ENCODE measurements at regions not wholly inside any gene's neighbourhood (a gene's known extent, or its start where the extent isn't known, plus 50 kb on each side); places are given as distances from the start of the nearest gene placed in this dataset.
"Not testable (repeated sequence)": the region's sequence is repeated elsewhere in the genome, so short reads cannot be mapped to it uniquely, and the experiment has no call there.

DNA sequence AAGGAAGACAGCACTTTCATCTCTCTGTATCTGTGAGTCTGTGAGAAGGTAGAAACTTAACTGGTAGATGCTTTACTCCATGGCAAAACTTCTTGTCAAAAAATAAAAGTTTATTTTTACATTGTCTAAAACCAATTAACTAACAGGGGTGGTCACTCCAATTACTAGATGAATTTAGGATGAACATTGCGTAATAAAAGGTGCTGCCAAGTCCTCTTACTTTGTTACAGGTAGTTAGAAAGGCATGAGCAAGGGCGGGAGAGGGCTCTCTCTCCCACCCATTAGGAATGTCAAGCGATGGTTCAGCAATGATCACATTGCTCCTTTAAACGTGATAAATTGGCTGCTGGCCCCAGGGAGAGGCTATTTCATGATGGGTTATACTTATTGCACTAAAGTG is 512.3 kb downstream of the SLITRK5 start:
- DNase-seq (ENCODE audit: low read depth in 4 of 4, low spot score in 2 of 4), result no peak

DNA sequence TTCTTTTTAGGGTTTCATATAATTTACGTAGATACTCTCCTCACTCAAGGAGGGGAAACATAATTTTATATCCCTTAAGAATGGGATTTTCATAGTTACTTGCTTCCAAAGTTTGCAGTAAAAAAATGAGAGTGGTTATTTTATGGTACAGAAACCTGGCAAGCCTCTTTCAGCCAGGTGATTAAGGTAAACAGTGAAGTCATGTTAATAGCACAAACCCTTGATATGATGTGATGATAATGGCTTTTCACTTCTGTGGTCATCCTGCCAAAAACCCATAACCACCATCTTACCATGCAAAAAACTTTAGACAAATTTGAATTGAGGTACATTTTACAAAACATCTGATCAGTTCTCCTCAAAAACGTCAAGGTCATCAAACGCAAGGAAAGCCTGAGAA is 517.8 kb downstream of the SLITRK5 start:
- DNase-seq (ENCODE audit: low read depth in 4 of 4, low spot score in 2 of 4), result no peak

- DNase-seq (ENCODE audit: low read depth in 4 of 4, low spot score in 2 of 4), result no peak
Observed at GRCh38 chr13:88189728-88190127, 518.6 kb downstream of the SLITRK5 start.

DNA sequence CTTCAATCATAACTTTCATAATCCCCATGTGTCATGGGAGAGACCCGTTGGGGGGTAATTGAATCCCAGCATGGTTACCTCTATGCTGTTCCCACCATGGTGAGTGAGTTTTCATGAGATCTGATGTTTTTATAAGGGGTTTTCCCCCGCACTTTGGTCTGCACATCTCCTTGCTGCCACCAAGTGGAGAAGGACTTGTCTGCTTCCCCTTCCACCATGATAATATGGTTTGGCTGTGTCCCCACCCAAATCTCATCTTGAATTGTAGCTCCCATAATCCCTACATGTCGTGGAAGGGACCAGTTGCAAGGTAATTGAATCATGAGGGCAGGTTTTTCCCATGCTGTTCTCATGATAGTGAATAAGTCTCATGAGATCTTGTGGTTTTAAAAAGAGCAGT is 524.9 kb downstream of the SLITRK5 start:
- DNase-seq (ENCODE audit: low read depth in 4 of 4, low spot score in 2 of 4), result no peak

GRCh38 chr13:88217372-88217771 is 546.2 kb downstream of the SLITRK5 start:
- DNase-seq (ENCODE audit: low read depth in 4 of 4, low spot score in 2 of 4), result no peak

GRCh38 chr13:88217883-88218282 is 546.7 kb downstream of the SLITRK5 start:
- no peak for DNase-seq (ENCODE audit: low read depth in 4 of 4, low spot score in 2 of 4)

DNA sequence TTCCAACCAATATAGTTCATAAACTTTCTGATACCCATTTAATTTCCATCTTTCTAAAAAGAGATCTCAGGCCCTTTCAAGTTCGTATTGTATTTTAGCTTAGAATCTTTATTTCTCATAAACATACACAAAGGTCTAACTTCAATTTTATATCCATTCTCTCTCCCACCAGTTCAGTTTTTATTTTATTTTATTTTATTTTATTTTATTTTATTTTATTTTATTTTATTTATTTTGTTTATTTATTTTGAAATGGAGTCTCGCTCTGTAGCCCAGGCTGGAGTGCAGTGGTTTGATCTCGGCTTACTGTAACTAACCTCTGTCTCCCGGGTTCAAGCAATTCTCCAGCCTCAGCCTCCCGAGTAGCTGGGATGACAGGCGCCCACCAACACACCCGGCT is 552.8 kb downstream of the SLITRK5 start:
- DNase-seq (ENCODE audit: low read depth in 4 of 4, low spot score in 2 of 4), result no peak

GRCh38 chr13:88235441-88235840 is 564.3 kb downstream of the SLITRK5 start:
- DNase-seq (ENCODE audit: low read depth in 4 of 4, low spot score in 2 of 4), result no peak

DNA sequence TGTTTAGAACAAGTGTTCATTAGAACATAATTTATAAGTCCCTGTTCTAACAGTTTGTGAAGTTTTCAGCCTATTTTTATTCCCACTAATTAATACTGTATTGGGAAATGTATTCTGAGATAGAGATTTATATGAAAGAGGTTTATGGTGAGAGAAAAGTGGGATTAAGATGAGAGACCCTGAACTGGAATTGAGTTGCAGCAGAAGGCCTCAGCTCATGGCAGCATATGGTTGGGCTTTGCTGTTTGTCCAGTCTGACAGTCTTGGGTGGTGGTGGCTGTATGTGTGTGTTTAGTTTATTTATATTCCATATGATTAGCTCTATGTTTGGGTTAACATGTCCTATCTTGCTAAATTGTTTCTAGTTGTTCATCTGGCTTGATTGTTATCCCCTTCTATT is 575.1 kb downstream of the SLITRK5 start:
- no peak for DNase-seq (ENCODE audit: low read depth in 4 of 4, low spot score in 2 of 4)

- no peak for DNase-seq (ENCODE audit: low read depth in 4 of 4, low spot score in 2 of 4)
Observed at GRCh38 chr13:88248393-88248792, 577.2 kb downstream of the SLITRK5 start.

DNA sequence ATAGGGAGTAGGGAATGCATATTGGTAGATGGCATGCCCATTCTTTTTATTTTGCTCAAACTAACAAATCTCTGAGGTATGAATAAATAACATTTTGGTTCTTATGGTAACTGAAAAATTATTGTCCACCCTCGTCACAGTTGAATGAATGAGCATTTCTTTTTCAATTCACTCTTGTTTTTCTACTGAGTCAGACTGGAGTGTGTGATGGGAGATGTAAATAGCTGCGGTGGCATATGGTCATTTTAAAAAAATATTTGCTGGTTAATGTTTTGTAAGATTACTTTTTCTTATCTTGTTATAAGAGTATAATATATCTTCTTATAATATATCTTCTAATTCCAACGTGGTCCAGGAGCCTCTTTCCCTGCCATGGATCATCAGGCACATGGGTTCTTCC is 586.5 kb downstream of the SLITRK5 start:
- no peak for DNase-seq (ENCODE audit: low read depth in 4 of 4, low spot score in 2 of 4)

GRCh38 chr13:88263808-88264207 is 592.6 kb downstream of the SLITRK5 start:
- no peak for DNase-seq (ENCODE audit: low read depth in 4 of 4, low spot score in 2 of 4)

DNA sequence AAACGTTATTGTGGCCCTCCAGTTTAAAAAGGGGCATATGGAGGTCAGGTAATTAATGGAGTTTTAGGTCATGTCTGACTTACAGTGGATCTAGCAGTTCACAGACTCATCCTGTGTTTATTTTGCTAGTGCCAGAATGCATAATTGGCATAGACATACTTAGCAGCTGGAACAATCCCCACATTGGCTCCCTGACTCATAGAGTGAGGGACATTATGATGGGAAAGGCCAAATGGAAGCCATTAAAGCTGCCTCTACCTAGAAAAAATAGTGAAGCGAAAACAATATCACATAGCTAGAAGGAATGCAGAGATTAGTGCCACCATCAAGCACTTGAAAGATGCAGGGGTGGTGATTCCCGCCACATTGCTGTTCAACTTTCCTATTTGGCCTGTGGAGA is 610.7 kb downstream of the SLITRK5 start:
- no peak for DNase-seq (ENCODE audit: low read depth in 4 of 4, low spot score in 2 of 4)

- no peak for DNase-seq (ENCODE audit: low read depth in 4 of 4, low spot score in 2 of 4)
Observed at GRCh38 chr13:88285329-88285728, 614.2 kb downstream of the SLITRK5 start.

DNA sequence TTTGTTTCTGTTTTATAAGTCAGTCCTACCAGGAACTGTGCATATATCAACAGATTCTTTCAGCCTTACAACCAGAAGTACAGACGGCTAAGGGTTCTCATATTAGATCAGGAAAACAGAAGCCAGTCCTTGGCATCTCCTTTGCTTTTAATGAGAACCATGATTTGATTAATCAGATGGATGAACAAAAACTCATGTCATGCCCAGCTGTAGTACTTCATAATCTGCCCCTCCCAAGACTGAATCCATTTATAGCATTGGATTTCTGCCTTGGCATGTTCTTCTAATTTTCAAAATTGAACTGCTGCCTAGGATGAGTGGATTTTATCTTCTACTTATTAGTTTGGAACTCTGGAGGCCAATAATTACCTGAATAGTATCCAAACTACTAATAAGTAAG is 617.2 kb downstream of the SLITRK5 start:
- DNase-seq (ENCODE audit: low read depth in 4 of 4, low spot score in 2 of 4), result no peak

DNA sequence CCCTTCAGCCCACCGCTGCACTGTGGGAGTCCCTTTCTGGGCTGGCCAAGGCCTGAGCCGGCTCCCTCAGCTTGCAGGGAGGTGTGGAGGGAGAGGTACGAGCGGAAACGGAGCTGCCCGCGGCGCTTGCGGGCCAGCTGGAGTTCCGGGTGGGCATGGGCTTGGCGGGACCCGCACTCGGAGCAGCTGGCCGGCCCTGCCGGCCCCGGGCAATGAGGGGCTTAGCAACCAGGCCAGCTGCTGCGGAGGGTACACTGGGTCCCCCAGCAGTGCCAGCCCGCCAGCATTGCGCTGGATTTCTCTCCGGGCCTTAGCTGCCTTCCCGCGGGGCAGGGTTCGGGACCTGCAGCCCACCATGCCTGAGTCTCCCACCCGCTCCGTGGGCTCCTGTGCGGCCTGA is 620.6 kb downstream of the SLITRK5 start:
- not testable (repeated sequence) for DNase-seq (ENCODE audit: low read depth in 4 of 4, low spot score in 2 of 4)

DNA sequence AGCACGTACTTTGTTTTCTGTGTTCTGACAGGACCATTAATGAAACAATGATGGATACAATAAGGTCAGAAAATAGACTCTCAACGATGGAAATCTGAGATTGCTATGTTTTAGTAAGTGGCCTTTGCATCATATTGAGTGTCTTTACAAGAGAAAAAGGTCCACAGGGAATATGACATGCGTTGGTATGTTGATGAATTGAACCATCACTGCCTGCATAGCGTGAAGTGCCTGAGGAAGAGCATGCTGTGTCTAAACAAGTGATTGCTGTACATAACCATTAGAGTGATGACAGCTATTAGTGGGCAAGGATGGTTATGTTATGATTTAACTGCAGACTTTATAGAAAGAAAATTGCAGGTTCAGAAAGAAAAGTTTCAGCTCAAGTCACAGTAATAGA is 623.2 kb downstream of the SLITRK5 start:
- no peak for DNase-seq (ENCODE audit: low read depth in 4 of 4, low spot score in 2 of 4)

GRCh38 chr13:88303157-88303556 is 632.0 kb downstream of the SLITRK5 start:
- no peak for DNase-seq (ENCODE audit: low read depth in 4 of 4, low spot score in 2 of 4)

DNA sequence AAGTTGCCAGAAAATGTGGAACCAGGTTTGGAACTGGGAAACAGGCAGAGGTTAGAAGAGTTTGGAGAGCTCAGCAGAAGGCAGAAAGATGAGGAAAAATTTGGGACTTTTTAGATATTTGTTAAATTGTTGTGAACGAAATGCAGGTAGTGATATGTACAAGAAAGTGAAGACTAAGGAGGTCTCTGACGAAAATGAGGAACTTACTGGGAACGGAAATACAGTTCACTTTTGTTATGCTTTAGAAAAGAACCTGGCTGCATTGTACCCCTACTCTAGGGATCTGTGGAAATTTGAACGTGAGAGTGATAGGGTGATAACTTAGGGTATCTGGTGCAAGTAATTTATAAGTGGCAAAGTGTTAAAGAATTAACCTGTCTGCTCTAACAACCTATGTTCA is 632.4 kb downstream of the SLITRK5 start:
- DNase-seq (ENCODE audit: low read depth in 4 of 4, low spot score in 2 of 4), result no peak

DNA sequence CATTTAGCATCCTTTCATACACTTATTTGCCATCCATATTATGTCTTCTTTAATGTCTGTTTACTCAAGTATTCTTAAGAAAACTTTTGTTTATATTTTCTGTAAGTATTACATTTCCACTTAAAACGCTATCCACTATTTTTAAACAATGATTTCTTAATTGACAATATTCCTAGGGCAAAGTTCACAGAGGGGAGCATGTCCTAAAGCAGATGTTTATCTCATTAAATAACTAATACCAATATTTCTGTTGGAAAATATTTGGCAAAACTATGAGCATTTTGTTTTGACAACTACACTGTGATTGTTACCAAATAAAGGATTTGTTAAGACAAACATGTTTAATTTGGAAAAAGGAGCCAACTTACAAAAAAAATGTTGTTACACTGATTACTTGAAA is 643.3 kb downstream of the SLITRK5 start:
- no peak for DNase-seq (ENCODE audit: low read depth in 4 of 4, low spot score in 2 of 4)

GRCh38 chr13:88329066-88329465 is 657.9 kb downstream of the SLITRK5 start:
- DNase-seq (ENCODE audit: low read depth in 4 of 4, low spot score in 2 of 4), result no peak

DNA sequence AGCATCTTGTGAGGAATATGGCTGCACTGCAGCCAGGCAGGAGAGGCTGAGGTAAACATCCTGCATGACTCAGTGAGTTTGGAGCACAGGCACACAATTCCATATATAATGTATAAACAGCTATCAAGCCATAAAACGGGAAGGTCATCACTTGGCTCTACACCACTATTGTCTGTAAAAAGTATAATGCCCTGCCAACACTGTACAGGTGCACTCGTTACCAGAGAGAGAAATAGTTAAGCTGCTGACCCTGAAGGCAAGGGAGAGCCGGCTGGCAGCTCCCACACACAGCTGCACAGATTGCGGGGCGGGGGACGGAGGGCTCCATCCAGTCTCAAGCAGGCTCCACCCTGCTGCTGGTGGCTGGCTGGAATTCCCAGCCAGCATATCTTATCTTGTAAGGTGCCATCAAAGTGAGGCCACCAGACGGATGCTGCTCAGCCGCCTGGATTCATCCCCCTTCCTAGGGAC is 668.1 kb downstream of the SLITRK5 start:
- DNase-seq (ENCODE audit: low read depth in 4 of 4, low spot score in 2 of 4), result peak in 3 of 4 donors; percentile 8 to 17 (median 17)

GRCh38 chr13:88345171-88345847 is 674.1 kb downstream of the SLITRK5 start:
- DNase-seq (ENCODE audit: low read depth in 4 of 4, low spot score in 2 of 4), result no peak

Measured in left renal cortex interstitium (tissue), 4 donors.